ENCODE measurements at regions not wholly inside any gene's neighbourhood (a gene's known extent, or its start where the extent isn't known, plus 50 kb on each side); places are given as distances from the start of the nearest gene placed in this dataset.

DNA sequence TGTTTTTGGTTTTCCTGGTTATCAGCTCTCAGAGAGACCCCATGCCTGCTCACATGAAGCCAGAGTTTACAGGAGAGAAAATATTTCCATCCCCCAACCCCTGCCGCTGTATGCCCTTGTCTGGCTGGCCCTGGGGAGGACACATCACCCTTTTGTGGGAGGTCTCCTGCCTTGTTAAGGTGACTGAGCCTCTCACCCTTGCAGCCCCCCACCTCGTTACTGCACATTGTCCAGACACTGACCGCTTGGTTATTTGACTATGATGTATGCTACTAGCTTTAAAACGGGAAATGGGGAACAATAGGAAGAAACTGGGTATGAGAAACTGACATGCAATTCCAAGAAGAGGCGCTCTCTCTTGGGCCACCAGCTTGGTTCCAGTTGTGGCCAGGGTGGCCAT lies 51.1 kb upstream of the RFPL3 start:
- Mint-ChIP-seq H3K4me1 (no peaks in the 10 kb centered on the region), H3K36me3 (peaks cover 0 to 2% of the 10 kb centered on the region in 2 donors), H3K27me3 (peaks cover 38 to 59% of the 10 kb centered on the region in 2 donors), H3K9me3 (no peaks in the 10 kb centered on the region), H3K27ac (no peak overlapping the region), H3K4me3 (no peak overlapping the region)
- ATAC-seq (replicated peaks) (no peak), DNase-seq (no peak)

DNA sequence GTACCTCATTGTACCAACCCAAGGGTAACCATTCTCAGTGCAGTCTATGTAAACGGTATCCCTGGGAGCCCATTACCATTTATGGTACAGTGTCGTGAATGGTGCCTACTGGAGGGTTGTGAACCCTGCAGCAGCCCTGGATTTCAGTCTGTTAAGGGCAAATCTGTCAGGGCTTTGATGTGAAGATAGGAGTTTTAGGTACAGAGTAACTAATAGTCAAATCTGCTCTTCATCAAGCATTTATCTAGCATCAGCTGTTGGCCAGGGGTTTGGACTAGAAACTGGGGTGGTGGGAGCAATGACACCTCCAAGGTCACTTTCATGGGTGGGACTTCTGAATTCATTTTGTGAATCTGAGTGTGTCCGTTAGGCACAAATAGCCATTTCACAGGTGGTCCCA lies 50.6 kb upstream of the RFPL3 start:
- Mint-ChIP-seq H3K4me3 (no peak overlapping the region), H3K27ac (no peak overlapping the region), H3K4me1 (no peaks in the 10 kb centered on the region)

DNA sequence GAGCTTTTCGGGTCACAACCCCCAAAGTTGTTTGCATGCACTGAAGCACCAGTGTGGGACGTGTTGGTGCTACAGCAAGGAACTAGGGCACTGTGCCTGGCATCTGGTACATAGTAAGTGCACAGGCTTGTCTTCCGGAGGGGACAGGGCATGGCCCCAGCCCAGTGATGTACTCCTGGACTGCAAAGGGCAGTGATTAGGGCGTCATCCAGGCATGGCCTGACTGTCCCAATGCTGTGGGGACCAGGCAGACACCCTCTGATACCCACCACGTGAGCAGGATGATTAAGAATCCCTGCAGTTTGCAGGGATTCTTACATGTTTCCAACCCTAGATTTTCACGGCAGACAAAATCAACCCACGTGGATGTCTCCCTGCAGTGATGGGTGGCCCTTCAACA lies 50.0 kb upstream of the RFPL3 start:
- Mint-ChIP-seq H3K9me3 (no peaks in the 10 kb centered on the region), H3K4me1 (no peaks in the 10 kb centered on the region), H3K27ac (no peak overlapping the region), H3K36me3 (peaks cover 0 to 2% of the 10 kb centered on the region in 2 donors), H3K27me3 (peaks cover 38 to 66% of the 10 kb centered on the region in 2 donors), H3K4me3 (no peak overlapping the region)
- ATAC-seq (replicated peaks) (no peak), DNase-seq (no peak)

More for the DNA sequence above, 50.6 kb upstream of the RFPL3 start:
- ATAC-seq (replicated peaks) (no peak), DNase-seq (no peak)
- Mint-ChIP-seq H3K27me3 (peaks cover 38 to 62% of the 10 kb centered on the region in 2 donors), H3K36me3 (peaks cover 0 to 2% of the 10 kb centered on the region in 2 donors), H3K9me3 (no peaks in the 10 kb centered on the region)
